ENCODE measurements at regions not wholly inside any gene's neighbourhood (a gene's known extent, or its start where the extent isn't known, plus 50 kb on each side); places are given as distances from the start of the nearest gene placed in this dataset.

- no peak overlapping the region for H3K4me3 ChIP-seq
- TF ChIP-seq POLR2A (IDR thresholded peaks at IDR 0.05) (no peak), POLR2AphosphoS5 (IDR thresholded peaks at IDR 0.05) (no peak), CTCF (IDR thresholded peaks at IDR 0.05) (no peak)
- H3K27ac ChIP-seq, result no peak overlapping the region
- no peaks in the 10 kb centered on the region for H3K9me3 ChIP-seq
- DNase-seq (ENCODE audit: low spot score in 2 of 2), result no peak
- intact Hi-C loops (cut with DNase I; ENCODE audit: low total_unique reads), result no loop called here
- H3K36me3 ChIP-seq, result no peaks in the 10 kb centered on the region
- H3K4me1 ChIP-seq, result no peaks in the 10 kb centered on the region
- no peaks in the 10 kb centered on the region for H3K27me3 ChIP-seq
Observed at GRCh38 chr16:66107661-66108060, 258.8 kb upstream of the CDH5 start.

- TF ChIP-seq POLR2AphosphoS5 (IDR thresholded peaks at IDR 0.05) (no peak), CTCF (IDR thresholded peaks at IDR 0.05) (no peak), POLR2A (IDR thresholded peaks at IDR 0.05) (no peak)
- Histone ChIP-seq H3K36me3 (no peaks in the 10 kb centered on the region), H3K4me3 (no peak overlapping the region), H3K27me3 (no peaks in the 10 kb centered on the region), H3K4me1 (no peaks in the 10 kb centered on the region), H3K27ac (no peak overlapping the region), H3K9me3 (no peaks in the 10 kb centered on the region)
- intact Hi-C loops (cut with DNase I; ENCODE audit: low total_unique reads), result no loop called here
- DNase-seq (ENCODE audit: low spot score in 2 of 2), result no peak
Observed at GRCh38 chr16:66103211-66103610, 263.3 kb upstream of the CDH5 start.

- Histone ChIP-seq H3K4me1 (no peaks in the 10 kb centered on the region), H3K9me3 (no peaks in the 10 kb centered on the region), H3K36me3 (no peaks in the 10 kb centered on the region), H3K27ac (no peak overlapping the region), H3K4me3 (no peak overlapping the region), H3K27me3 (no peaks in the 10 kb centered on the region)
- intact Hi-C loops (cut with DNase I; ENCODE audit: low total_unique reads), result no loop called here
- DNase-seq (ENCODE audit: low spot score in 2 of 2), result no peak
- no peak for TF ChIP-seq POLR2A (IDR thresholded peaks at IDR 0.05)
- TF ChIP-seq POLR2AphosphoS5 (IDR thresholded peaks at IDR 0.05), result no peak
- TF ChIP-seq CTCF (IDR thresholded peaks at IDR 0.05), result no peak
Observed at GRCh38 chr16:66099306-66099705, 267.2 kb upstream of the CDH5 start.

GRCh38 chr16:66097751-66098150 is 268.7 kb upstream of the CDH5 start:
- Histone ChIP-seq H3K9me3 (no peaks in the 10 kb centered on the region), H3K36me3 (no peaks in the 10 kb centered on the region), H3K4me3 (no peak overlapping the region), H3K27ac (no peak overlapping the region), H3K4me1 (no peaks in the 10 kb centered on the region), H3K27me3 (no peaks in the 10 kb centered on the region)
- DNase-seq (ENCODE audit: low spot score in 2 of 2), result no peak
- intact Hi-C loops (cut with DNase I; ENCODE audit: low total_unique reads), result no loop called here
- TF ChIP-seq POLR2A (IDR thresholded peaks at IDR 0.05), result no peak
- no peak for TF ChIP-seq POLR2AphosphoS5 (IDR thresholded peaks at IDR 0.05)
- TF ChIP-seq CTCF (IDR thresholded peaks at IDR 0.05), result no peak

GRCh38 chr16:66095676-66096075 is 270.8 kb upstream of the CDH5 start:
- Histone ChIP-seq H3K4me3 (no peak overlapping the region), H3K9me3 (no peaks in the 10 kb centered on the region), H3K36me3 (no peaks in the 10 kb centered on the region), H3K4me1 (no peaks in the 10 kb centered on the region), H3K27ac (no peak overlapping the region), H3K27me3 (no peaks in the 10 kb centered on the region)
- TF ChIP-seq CTCF (IDR thresholded peaks at IDR 0.05) (no peak), POLR2AphosphoS5 (IDR thresholded peaks at IDR 0.05) (no peak), POLR2A (IDR thresholded peaks at IDR 0.05) (no peak)
- DNase-seq (ENCODE audit: low spot score in 2 of 2), result no peak
- intact Hi-C loops (cut with DNase I; ENCODE audit: low total_unique reads), result no loop called here

Data from breast epithelium (tissue), 4 donors.